Osteocyte (in vitro differentiated cells): ENCODE measurements at regions not wholly inside any gene's neighbourhood (a gene's known extent, or its start where the extent isn't known, plus 50 kb on each side); places are given as distances from the start of the nearest gene placed in this dataset.
A peak's percentile ranks its signal among the peaks of the same experiment; 100 is the strongest.

Experiments
- DNase-seq: peaks from one replicate; pipeline ENCODE4 v3.0.0; 2021; ENCODE audit warnings: mixed read lengths; ENCODE audit not compliant: unreplicated experiment; ENCODE audit errors: extremely low spot score
- H3K27ac Mint-ChIP-seq: one replicate; pipeline ENCODE4 v1.8.0; 2021; ENCODE audit warnings: mild to moderate bottlenecking, mixed read lengths; ENCODE audit not compliant: unreplicated experiment
- H3K27me3 Mint-ChIP-seq: one replicate; pipeline ENCODE4 v1.8.0; 2021; ENCODE audit warnings: mixed read lengths; ENCODE audit not compliant: unreplicated experiment
- H3K36me3 Mint-ChIP-seq: one replicate; pipeline ENCODE4 v1.8.0; 2021; ENCODE audit warnings: mixed read lengths; ENCODE audit not compliant: unreplicated experiment
- H3K4me1 Mint-ChIP-seq: one replicate; pipeline ENCODE4 v1.8.0; 2021; ENCODE audit warnings: mixed read lengths; ENCODE audit not compliant: unreplicated experiment
- H3K4me3 Mint-ChIP-seq: one replicate; pipeline ENCODE4 v1.8.0; 2021; ENCODE audit warnings: mild to moderate bottlenecking, moderate library complexity, mixed read lengths; ENCODE audit not compliant: unreplicated experiment
- H3K9me3 Mint-ChIP-seq: one replicate; pipeline ENCODE4 v1.8.0; 2021; ENCODE audit warnings: mixed read lengths; ENCODE audit not compliant: unreplicated experiment
- CTCF ChIP-seq: fragments of 200-600 bp; sonication (generic); IDR thresholded peaks from 2 replicates; pipeline ENCODE4 v1.5.0; 2021; ENCODE audit warnings: antibody characterized with exemption, mild to moderate bottlenecking, moderate library complexity

GRCh38 chr14:101373690-101374295 lies 187.5 kb upstream of the DIO3 start:
- TF ChIP-seq CTCF: no peak
- Mint-ChIP-seq H3K4me3 (no peak overlapping the region), H3K27ac (no peak overlapping the region), H3K4me1 (no peaks in the 10 kb centered on the region), H3K36me3 (no peaks in the 10 kb centered on the region), H3K27me3 (peaks cover 3% of the 10 kb centered on the region), H3K9me3 (no peaks in the 10 kb centered on the region)
- DNase-seq: peak; percentile 66

- no peak overlapping the region for H3K4me3 Mint-ChIP-seq
- H3K27me3 Mint-ChIP-seq: peaks cover 3% of the 10 kb centered on the region
- H3K4me1 Mint-ChIP-seq: no peaks in the 10 kb centered on the region
- peaks cover under 1% of the 10 kb centered on the region for H3K9me3 Mint-ChIP-seq
- DNase-seq: peak; percentile 73
- no peak for TF ChIP-seq CTCF
- H3K27ac Mint-ChIP-seq: no peak overlapping the region
- H3K36me3 Mint-ChIP-seq: no peaks in the 10 kb centered on the region
These were observed 186.6 kb upstream of the DIO3 start for GRCh38 chr14:101374373-101375338.

DNA sequence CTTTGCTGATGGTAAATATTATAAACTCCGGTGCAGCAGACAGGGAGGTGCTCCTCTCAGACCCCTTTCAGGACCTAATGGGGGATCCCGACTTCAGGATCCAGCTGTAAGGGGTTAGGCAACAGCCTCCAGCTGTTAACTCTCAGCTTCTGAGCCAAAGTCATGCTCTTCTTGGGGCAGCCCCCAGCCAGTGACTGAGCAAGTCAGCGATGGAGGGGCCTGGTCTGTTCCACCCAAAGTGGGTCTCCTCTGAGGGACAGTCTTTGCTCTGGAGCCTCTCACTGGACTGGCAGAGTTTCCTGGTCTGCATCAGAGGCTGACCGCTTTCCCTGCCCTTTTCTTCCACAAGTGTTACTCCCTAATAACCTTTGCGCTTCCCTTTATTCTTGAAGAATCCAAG lies 184.2 kb upstream of the DIO3 start:
- no peaks in the 10 kb centered on the region for H3K36me3 Mint-ChIP-seq

GRCh38 chr14:101379842-101380241 lies 181.5 kb upstream of the DIO3 start:
- Mint-ChIP-seq H3K27ac (no peak overlapping the region), H3K9me3 (peaks cover 34% of the 10 kb centered on the region), H3K27me3 (peaks cover 3% of the 10 kb centered on the region), H3K4me3 (no peak overlapping the region), H3K4me1 (no peaks in the 10 kb centered on the region), H3K36me3 (no peaks in the 10 kb centered on the region)
- no peak for DNase-seq
- TF ChIP-seq CTCF: no peak

More for the DNA sequence above, 184.2 kb upstream of the DIO3 start:
- no peak overlapping the region for H3K27ac Mint-ChIP-seq
- no peak for TF ChIP-seq CTCF
- H3K4me3 Mint-ChIP-seq: no peak overlapping the region
- H3K4me1 Mint-ChIP-seq: no peaks in the 10 kb centered on the region
- peaks cover 14% of the 10 kb centered on the region for H3K9me3 Mint-ChIP-seq
- DNase-seq: no peak
- peaks cover 3% of the 10 kb centered on the region for H3K27me3 Mint-ChIP-seq

DNA sequence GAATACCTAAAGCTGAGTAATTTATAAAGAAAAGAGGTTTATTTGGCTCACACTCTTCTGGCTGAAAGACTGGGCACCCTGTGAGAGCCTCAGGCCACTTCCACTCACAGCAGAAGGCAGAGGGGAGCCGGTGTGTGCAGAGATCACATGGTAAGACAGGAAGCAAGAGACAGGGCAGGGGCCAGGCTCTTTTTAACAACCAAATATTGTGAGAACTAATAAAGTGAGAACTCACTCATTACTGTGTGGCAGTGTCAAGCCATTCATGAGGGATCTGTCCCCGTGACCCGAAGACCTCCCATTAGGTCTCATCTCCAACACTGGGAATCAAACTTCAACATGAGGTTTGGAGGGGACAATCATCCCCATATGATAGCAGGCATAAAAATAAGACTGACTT lies 180.8 kb upstream of the DIO3 start:
- no peak for TF ChIP-seq CTCF
- Mint-ChIP-seq H3K27me3 (peaks cover 3% of the 10 kb centered on the region), H3K4me3 (no peak overlapping the region), H3K27ac (no peak overlapping the region), H3K36me3 (no peaks in the 10 kb centered on the region), H3K9me3 (peaks cover 37% of the 10 kb centered on the region), H3K4me1 (no peaks in the 10 kb centered on the region)
- DNase-seq: no peak
